Activated CD4-positive, alpha-beta T cell treated with anti-CD3 and anti-CD28 coated beads for 24 hours (primary cell): ENCODE measurements at regions not wholly inside any gene's neighbourhood (a gene's known extent, or its start where the extent isn't known, plus 50 kb on each side); places are given as distances from the start of the nearest gene placed in this dataset.

Experiments used
- DNase-seq, 2 donors: peaks; one replicate each; pipeline ENCODE4 v3.0.0-alpha.2; 2020; ENCODE audit warnings: low read depth in 2 of 2

DNA sequence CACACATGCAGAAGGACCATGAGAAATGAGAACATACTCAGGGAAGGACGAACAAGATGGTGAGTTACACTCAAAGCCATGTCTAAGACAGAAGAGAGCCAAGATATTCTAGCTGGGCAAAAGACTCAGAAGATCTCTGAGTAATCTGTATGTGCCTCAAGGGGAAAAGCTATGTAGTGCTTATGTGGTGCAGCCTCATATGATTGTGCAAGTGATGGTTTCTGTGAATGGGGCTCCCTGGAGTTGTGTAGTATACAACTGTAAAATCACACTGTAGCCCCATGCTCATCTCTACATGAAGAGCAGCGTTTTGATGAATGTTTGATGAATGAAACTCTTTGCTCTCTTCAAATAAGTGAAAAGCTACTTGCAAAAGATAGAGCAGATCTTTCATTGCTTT, 57.5 kb downstream of the OSR1 start:
- DNase-seq, result no peak

GRCh38 chr2:19299522-19299921, 58.9 kb downstream of the OSR1 start:
- DNase-seq, result no peak

- DNase-seq, result no peak
These were observed 59.4 kb downstream of the OSR1 start for GRCh38 chr2:19299032-19299431.

GRCh38 chr2:19297716-19298115, 60.7 kb downstream of the OSR1 start:
- DNase-seq, result no peak

GRCh38 chr2:19295998-19296502, 62.4 kb downstream of the OSR1 start:
- DNase-seq, result no peak

- DNase-seq, result no peak
These were observed 66.4 kb downstream of the OSR1 start for GRCh38 chr2:19292007-19292406.

- DNase-seq, result no peak
These were observed 70.1 kb downstream of the OSR1 start for GRCh38 chr2:19288291-19288690.

DNA sequence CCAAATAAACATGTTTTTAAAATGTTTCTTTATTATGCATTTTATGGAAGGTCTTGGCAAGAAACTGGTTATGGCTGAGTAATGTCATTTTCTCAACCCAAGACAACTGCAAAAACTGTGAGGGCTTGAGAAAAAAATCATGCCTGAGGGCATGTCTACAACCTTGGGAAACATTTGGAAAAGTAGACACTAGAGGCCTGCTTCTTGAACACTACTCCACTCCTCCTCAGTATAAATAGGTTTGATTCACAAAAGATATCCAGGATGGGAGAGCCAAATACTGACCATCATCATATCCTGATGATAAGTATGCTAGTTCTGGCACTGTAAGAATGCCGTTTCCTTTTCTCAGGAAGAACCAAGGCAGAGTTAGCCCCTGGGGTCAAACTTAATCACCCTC, 71.1 kb downstream of the OSR1 start:
- no peak for DNase-seq

- DNase-seq, result no peak
These were observed 76.1 kb downstream of the OSR1 start for GRCh38 chr2:19282305-19282704.

DNA sequence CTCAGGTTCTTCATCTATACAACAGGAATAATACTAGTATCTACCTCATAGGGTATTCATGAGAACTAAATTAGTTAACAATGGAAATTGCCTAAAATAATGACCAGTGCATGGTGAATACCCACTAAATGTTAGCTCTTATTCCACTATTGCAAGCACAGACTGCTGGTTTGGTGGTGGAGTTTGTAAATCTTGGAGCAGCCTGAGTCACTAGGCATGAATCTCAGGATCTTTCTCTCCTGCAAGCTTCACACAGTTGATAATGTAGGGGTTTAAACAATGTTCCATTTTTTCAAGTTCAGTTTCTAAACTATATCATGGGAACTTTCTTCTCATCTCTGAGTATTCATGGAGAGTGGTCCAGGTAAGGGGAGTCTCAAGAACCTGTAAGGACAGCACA, 84.0 kb downstream of the OSR1 start:
- DNase-seq, result no peak

DNA sequence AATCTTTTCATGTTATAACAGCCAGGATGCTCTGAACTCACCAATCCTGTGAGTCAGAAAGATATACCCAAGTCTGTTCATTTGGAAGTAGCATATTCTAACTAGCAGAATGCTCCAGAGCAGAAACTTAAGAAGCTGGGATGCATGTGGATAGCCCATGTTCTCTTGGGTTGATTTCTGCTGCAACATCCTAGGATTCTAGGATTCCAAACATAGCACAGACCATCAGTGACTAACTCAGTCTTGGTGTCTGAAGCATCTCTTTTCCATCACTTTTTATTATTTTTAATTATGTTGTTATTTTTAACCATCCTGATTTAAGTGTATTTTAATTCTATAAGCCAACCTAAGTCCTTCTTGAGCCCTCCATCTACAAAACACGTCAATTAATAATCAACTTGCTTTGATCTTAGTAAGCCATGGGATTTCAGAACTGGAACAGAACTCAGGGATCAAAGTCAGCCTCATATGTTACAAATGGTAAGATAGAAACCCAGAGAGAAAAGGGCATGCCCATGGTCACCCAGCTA, 85.4 kb downstream of the OSR1 start:
- no peak for DNase-seq

GRCh38 chr2:19272039-19272438, 86.4 kb downstream of the OSR1 start:
- DNase-seq, result no peak

GRCh38 chr2:19264852-19265251, 93.6 kb downstream of the OSR1 start:
- no peak for DNase-seq

GRCh38 chr2:19262150-19262549, 96.3 kb downstream of the OSR1 start:
- DNase-seq, result no peak

DNA sequence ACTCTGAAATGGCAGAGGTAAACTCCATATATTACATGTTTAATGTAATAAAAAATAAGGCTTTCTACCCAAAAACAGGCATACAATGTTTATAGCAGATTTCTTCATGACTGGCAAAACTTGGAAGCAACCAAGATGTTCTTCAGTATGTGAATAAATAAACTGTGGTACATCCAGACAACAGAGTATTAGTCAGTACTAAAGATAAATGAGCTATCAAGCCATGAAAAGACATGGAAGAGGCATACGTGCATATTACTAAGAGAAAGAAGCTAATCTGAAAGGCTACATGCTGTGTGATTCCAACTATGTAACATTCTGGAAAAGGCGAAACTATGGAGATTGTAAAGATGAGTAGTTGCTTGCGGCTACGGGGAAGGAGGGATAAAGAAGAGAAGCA, 97.4 kb downstream of the OSR1 start:
- no peak for DNase-seq

DNA sequence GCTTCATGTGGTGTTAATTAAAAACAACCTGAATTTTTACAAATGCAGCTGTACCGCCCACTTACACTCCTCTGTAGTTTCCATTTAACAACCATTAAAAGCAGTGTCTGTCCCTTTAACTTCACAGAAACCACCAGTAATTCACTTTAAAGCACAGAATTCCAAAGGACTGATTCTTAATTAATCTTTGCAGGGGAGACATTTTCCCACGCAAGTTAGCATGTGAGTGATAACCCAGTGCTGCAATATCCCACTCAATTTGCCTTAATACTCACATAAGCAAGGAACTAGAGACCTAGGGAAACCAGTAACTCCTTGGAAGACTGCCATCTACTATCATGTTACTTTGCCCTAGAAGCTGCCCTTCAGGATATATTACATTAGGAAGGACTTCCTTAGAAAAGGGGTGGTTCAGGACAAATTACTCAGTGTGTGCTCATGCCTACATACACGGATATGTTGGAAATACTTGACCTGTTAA, 102.3 kb downstream of the OSR1 start:
- DNase-seq, result no peak

- DNase-seq, result no peak
These were observed 102.9 kb downstream of the OSR1 start for GRCh38 chr2:19255481-19255880.

DNA sequence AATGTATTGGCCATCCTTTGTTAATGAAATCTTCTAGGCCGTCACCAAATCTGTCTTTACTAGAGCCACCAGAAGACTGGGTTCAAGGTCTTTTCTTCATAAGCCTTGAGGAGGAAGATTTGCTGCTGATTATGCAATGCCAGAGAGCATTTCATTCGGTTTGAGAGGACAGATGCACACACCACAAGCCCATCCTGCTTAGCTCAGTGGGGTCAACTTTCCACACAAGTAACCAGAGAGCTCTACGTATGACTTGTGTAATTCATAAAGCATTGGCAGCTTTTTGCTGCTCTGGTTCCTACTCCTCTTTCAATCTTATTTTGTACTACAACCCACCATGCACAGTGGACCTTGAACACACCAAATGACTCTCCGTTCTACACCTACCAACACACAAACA, 106.9 kb downstream of the OSR1 start:
- no peak for DNase-seq

DNA sequence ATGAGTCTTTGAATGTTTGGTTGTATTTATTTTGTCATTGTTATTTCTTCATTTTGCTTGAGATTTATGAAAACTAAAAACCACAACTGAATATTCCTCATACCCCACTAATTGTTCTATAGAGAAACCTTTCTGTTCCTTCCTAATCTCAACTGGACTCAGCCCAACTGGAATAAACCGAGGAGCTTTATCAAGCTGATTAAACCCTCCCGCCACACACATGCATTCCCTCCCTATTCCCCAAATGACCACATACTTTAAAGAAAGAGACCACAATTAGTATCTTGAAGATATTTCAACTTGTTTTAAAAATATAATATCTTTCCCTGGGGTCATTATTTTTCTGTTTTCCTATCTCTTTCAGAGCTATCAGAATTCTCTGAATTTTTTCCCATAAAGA, 107.5 kb downstream of the OSR1 start:
- DNase-seq, result no peak

- no peak for DNase-seq
These were observed 111.2 kb downstream of the OSR1 start for GRCh38 chr2:19247186-19247585.

- no peak for DNase-seq
These were observed 111.9 kb downstream of the OSR1 start for GRCh38 chr2:19246496-19246895.

GRCh38 chr2:19244460-19245363, 113.7 kb downstream of the OSR1 start:
- DNase-seq, result no peak

GRCh38 chr2:19238440-19239060, 119.9 kb downstream of the OSR1 start:
- no peak for DNase-seq
